ENCODE measurements at regions not wholly inside any gene's neighbourhood (a gene's known extent, or its start where the extent isn't known, plus 50 kb on each side); places are given as distances from the start of the nearest gene placed in this dataset.

- no peak overlapping the region for H3K4ac ChIP-seq (ENCODE audit: low read depth, low read length)
- Mint-ChIP-seq H3K36me3 (ENCODE audit: insufficient read depth in 1 of 3, low read depth in 3 of 3) (no peaks in the 10 kb centered on the region; a peak in 1 of 7 replicates), H3K27ac (no peak overlapping the region), H3K4me1 (peaks cover 0 to 6% of the 10 kb centered on the region in 2 experiments; a peak in 2 of 4 replicates), H3K9me3 (no peaks in the 10 kb centered on the region; a peak in 1 of 5 replicates), H3K27me3 (ENCODE audit: low read depth) (no peaks in the 10 kb centered on the region), H3K4me3 (no peak overlapping the region)
- H4K91ac ChIP-seq (ENCODE audit: insufficient read length, low read depth, low read length), result no peak overlapping the region
- no peak overlapping the region for H2AK5ac ChIP-seq (ENCODE audit: insufficient read length, low read length)
- no peak overlapping the region for H2AFZ ChIP-seq (ENCODE audit: low read length)
- H3K18ac ChIP-seq (ENCODE audit: insufficient read length, low read depth, low read length), result no peak overlapping the region
- no peak overlapping the region for H2BK15ac ChIP-seq (ENCODE audit: low read depth, low read length)
- H3K27me3 ChIP-seq (ENCODE audit: insufficient read depth, low read length), result no peaks in the 10 kb centered on the region
- 100% methylated on average over 1 of the region's 2 CpGs for WGBS (ENCODE audit: extremely low coverage, insufficient read length, low lambda C conversion rate)
- no peak for TF ChIP-seq CTCF (conservative IDR thresholded peaks at IDR 0.05)
- H4K20me1 ChIP-seq (ENCODE audit: control insufficient read depth, insufficient read depth, insufficient read length), result no peaks in the 10 kb centered on the region
- DNase-seq, result no peak
- H3K27ac ChIP-seq (ENCODE audit: insufficient read length, low read depth, low read length), result no peak overlapping the region
- no peaks in the 10 kb centered on the region for H3K79me2 ChIP-seq (ENCODE audit: insufficient read depth, low read length)
- H4K8ac ChIP-seq (replicated peaks; ENCODE audit: insufficient read length, low read depth, low read length), result no peak overlapping the region
- H3K23ac ChIP-seq (ENCODE audit: insufficient read length, low read depth, low read length), result no peak overlapping the region
- no peak overlapping the region for H3K4me2 ChIP-seq (ENCODE audit: insufficient read depth, insufficient read length, low read length)
- H3K23me2 ChIP-seq (ENCODE audit: insufficient read length, low read depth, low read length, poor library complexity, severe bottlenecking), result no peaks in the 10 kb centered on the region
- no peaks in the 10 kb centered on the region for H3K79me1 ChIP-seq (ENCODE audit: insufficient read depth, low read depth, low read length, poor library complexity, severe bottlenecking)
- no peak overlapping the region for H2BK5ac ChIP-seq (ENCODE audit: insufficient read length, low read length)
- H3K9ac ChIP-seq (ENCODE audit: extremely low read depth, insufficient read length, low read length), result no peak overlapping the region
- no peak overlapping the region for H3K56ac ChIP-seq (ENCODE audit: insufficient read length, low read depth, low read length)
- H4K5ac ChIP-seq (ENCODE audit: insufficient read length, low read depth, low read length), result no peak overlapping the region
- H2BK20ac ChIP-seq (ENCODE audit: low read depth, low read length, poor library complexity, severe bottlenecking), result no peak overlapping the region
- no peak overlapping the region for H2BK120ac ChIP-seq (ENCODE audit: low read depth, low read length, poor library complexity, severe bottlenecking)
- no peak overlapping the region for H2BK12ac ChIP-seq (ENCODE audit: insufficient read length, low read depth, low read length)
- no peaks in the 10 kb centered on the region for H3K4me1 ChIP-seq (ENCODE audit: insufficient read depth, low read length)
- H3K14ac ChIP-seq (ENCODE audit: insufficient read depth, low read length), result no peak overlapping the region
- no peaks in the 10 kb centered on the region for H3K9me3 ChIP-seq (ENCODE audit: control insufficient read depth, low read depth, low read length)
- H3T11ph ChIP-seq (ENCODE audit: low read length), result no peak overlapping the region
Observed at GRCh38 chr1:222127096-222127495, 385.2 kb upstream of the DUSP10 start.
